Endothelial cell of umbilical vein (primary cell): ENCODE measurements at regions not wholly inside any gene's neighbourhood (a gene's known extent, or its start where the extent isn't known, plus 50 kb on each side); places are given as distances from the start of the nearest gene placed in this dataset.

ENCODE experiments used
- BruUV-seq: library from RNA; stranded (reverse); fragments of 400-500 nt; replicated peaks from 2 replicates; lab custom pipeline; 2021; lab: Mats Ljungman, UMichigan
- CTCF ChIA-PET: fragments of 300-600, 350-600 bp; sonication (Branson Sonifier 250); formaldehyde crosslinking; loops from one replicate; lab custom pipeline; 2021; ENCODE audit warnings: antibody characterized with exemption, inconsistent platforms; lab: Charles Lee
- POLR2A ChIA-PET: fragments of 300-600, 350-600 bp; sonication (Branson Sonifier 250); formaldehyde crosslinking; loops from one replicate; lab custom pipeline; 2021; ENCODE audit warnings: antibody characterized with exemption, inconsistent platforms; lab: Charles Lee
- DNase-seq: peaks from one replicate; pipeline ENCODE4 v3.0.0-alpha.2; 2011; ENCODE audit warnings: low read depth, low spot score
- FAIRE-seq: peaks from 2 replicates; lab custom pipeline; 2011; peaks lifted over from hg19 to GRCh38; lab: Jason Lieb, UNC
- H2AFZ ChIP-seq: 2 replicates; pipeline ENCODE4 v1.6.0; 2012; ENCODE audit warnings: low read depth, low read length, control low read depth, inconsistent platforms
- H3K27ac ChIP-seq: 2 replicates; pipeline ENCODE4 v1.5.1; 2011; ENCODE audit warnings: low read depth, mild to moderate bottlenecking, control low read depth, low read length, moderate library complexity; ENCODE audit not compliant: insufficient read depth
- H3K27me3 ChIP-seq, 2 experiments: 2 replicates each; pipeline versions ENCODE4 v1.6.0 to v1.6.1; 2011; ENCODE audit warnings: low read length in 2 of 2, mixed read lengths in 1 of 2; ENCODE audit not compliant: control insufficient read depth in 2 of 2, insufficient read depth in 2 of 2
- H3K36me3 ChIP-seq, 2 experiments: 2 replicates in 1 of 2; 3 replicates in 1 of 2; pipeline ENCODE4 v1.5.1; 2011; ENCODE audit warnings: low read length in 2 of 2, mild to moderate bottlenecking in 1 of 2, moderate library complexity in 1 of 2; ENCODE audit not compliant: control insufficient read depth in 2 of 2, insufficient read depth in 2 of 2; ENCODE audit errors: extremely low read depth in 1 of 2
- H3K4me1 ChIP-seq: 3 replicates; pipeline ENCODE4 v1.5.1; 2011; ENCODE audit warnings: mild to moderate bottlenecking, low read length; ENCODE audit not compliant: control insufficient read depth, insufficient read depth; ENCODE audit errors: extremely low read depth
- H3K4me2 ChIP-seq: 2 replicates; pipeline ENCODE4 v1.6.1; 2011; ENCODE audit warnings: low read length, control low read depth, mixed read lengths; ENCODE audit not compliant: insufficient read depth
- H3K4me3 ChIP-seq, 3 experiments: fragments of 200-600 bp in 1 of 3; sonication (generic), shearing (Covaris generic) in 1 of 3; replicated peaks in 1 of 3; 2 replicates each; pipeline ENCODE4 v1.5.1; 2011 to 2016; ENCODE audit warnings: control low read depth in 3 of 3, low read length in 3 of 3, mild to moderate bottlenecking in 2 of 3, inconsistent platforms in 1 of 3, low read depth in 1 of 3, moderate library complexity in 1 of 3; ENCODE audit not compliant: insufficient read depth in 1 of 3
- H3K79me2 ChIP-seq: 2 replicates; pipeline ENCODE4 v1.6.0; 2012; ENCODE audit warnings: low read length, inconsistent platforms; ENCODE audit not compliant: control insufficient read depth, insufficient read depth
- H3K9ac ChIP-seq: replicated peaks from 2 replicates; pipeline ENCODE3; 2011; ENCODE audit warnings: low read length, control low read depth; ENCODE audit not compliant: insufficient read depth; ENCODE audit errors: extremely low read depth
- H3K9me1 ChIP-seq: replicated peaks from 3 replicates; pipeline ENCODE4 v1.6.0; 2011; ENCODE audit warnings: mild to moderate bottlenecking, low read length; ENCODE audit not compliant: control insufficient read depth, insufficient read depth; ENCODE audit errors: extremely low read depth
- H3K9me3 ChIP-seq: replicated peaks from 2 replicates; pipeline ENCODE4 v1.5.1; 2012; ENCODE audit warnings: low read length, inconsistent platforms; ENCODE audit not compliant: control insufficient read depth, insufficient read depth
- H4K20me1 ChIP-seq: replicated peaks from 2 replicates; pipeline ENCODE3; 2011; ENCODE audit warnings: mild to moderate bottlenecking, low read length; ENCODE audit not compliant: control insufficient read depth, insufficient read depth; ENCODE audit errors: extremely low read depth
- CTCF ChIP-seq, 2 donors: IDR thresholded peaks; 1 replicate in 1 of 2; 2 replicates in 1 of 2; pipeline ENCODE4 v1.5.1; 2011; ENCODE audit warnings: low read length in 2 of 2, mild to moderate bottlenecking in 2 of 2, moderate library complexity in 2 of 2, control low read depth in 1 of 2, inconsistent platforms in 1 of 2, low read depth in 1 of 2; ENCODE audit not compliant: insufficient read depth in 1 of 2; ENCODE audit errors: extremely low read depth in 1 of 2
- EZH2 ChIP-seq: IDR thresholded peaks from 2 replicates; pipeline ENCODE4 v1.6.1; 2012; ENCODE audit warnings: borderline replicate concordance, low read depth, mild to moderate bottlenecking, moderate library complexity, low read length, inconsistent platforms; ENCODE audit not compliant: severe bottlenecking
- FOS ChIP-seq: IDR thresholded peaks from 2 replicates; pipeline ENCODE4 v1.6.1; 2011; ENCODE audit warnings: mild to moderate bottlenecking, low read length, moderate library complexity, borderline replicate concordance; ENCODE audit not compliant: insufficient read depth
- GATA2 ChIP-seq: IDR thresholded peaks from 2 replicates; pipeline ENCODE4 v1.7.0; 2011; ENCODE audit warnings: low read depth, mild to moderate bottlenecking, moderate library complexity, mixed read lengths, low read length; ENCODE audit not compliant: insufficient read length, insufficient read depth
- MAX ChIP-seq: IDR thresholded peaks from 2 replicates; pipeline ENCODE4 v1.6.1; 2011; ENCODE audit not compliant: insufficient read depth, insufficient read length
- MYC ChIP-seq: IDR thresholded peaks from one replicate; pipeline ENCODE4 v1.6.1; 2011; ENCODE audit warnings: mild to moderate bottlenecking, low read depth, low read length
- POLR2A ChIP-seq: IDR thresholded peaks from 2 replicates; pipeline ENCODE4 v1.6.1; 2012; ENCODE audit warnings: low read depth, mild to moderate bottlenecking, control low read depth, low read length
- POLR2AphosphoS5 ChIP-seq: IDR thresholded peaks from 2 replicates; pipeline ENCODE4 v1.6.1; 2012; ENCODE audit warnings: low read depth, mild to moderate bottlenecking, control low read depth, low read length, moderate library complexity; ENCODE audit not compliant: insufficient read depth
- dilution Hi-C: fragments of 300-500 bp; cut with MboI; formaldehyde crosslinking; loops from one replicate; pipeline ENCODE4 v1.15.0; 2019; ENCODE audit warnings: low sequenced_read_pairs; ENCODE audit not compliant: extremely low pct_ligation_motif_present
- intact Hi-C: fragments of 100-400 bp; cut with micrococcal nuclease; formaldehyde crosslinking; loops from one replicate; pipeline ENCODE4 v1.10.0; 2022

GRCh38 chr13:50586414-50587083 lies 256.9 kb downstream of the DLEU7 start:
- no TSS peak for BruUV-seq
- dilution Hi-C loops = no loop called here
- H3K4me3 ChIP-seq = no peak overlapping the region
- H3K9ac ChIP-seq = no peak overlapping the region
- H3K79me2 ChIP-seq = no peaks in the 10 kb centered on the region
- intact Hi-C loops = no loop called here
- no peak overlapping the region for H3K27ac ChIP-seq
- no peak overlapping the region for H3K4me2 ChIP-seq
- no peaks in the 10 kb centered on the region for H3K9me3 ChIP-seq
- H3K27me3 ChIP-seq = peaks cover 8 to 9% of the 10 kb centered on the region in 2 experiments
- DNase-seq = no peak
- H3K9me1 ChIP-seq = no peaks in the 10 kb centered on the region
- H2AFZ ChIP-seq = no peak overlapping the region
- ChIA-PET POLR2A (no interaction called here), CTCF (interaction anchor here (0.6 to 1.7 kb wide), 2 partner anchors 9 to 10 kb away, joined by 3 read pairs; no protein-coding TSS in a partner anchor)
- no peak for TF ChIP-seq POLR2AphosphoS5
- no peak for TF ChIP-seq CTCF (IDR thresholded peaks at IDR 0.05; ENCODE audit: extremely low read depth in 1 of 2, insufficient read depth in 1 of 2, low read depth in 1 of 2, low read length in 2 of 2)
- TF ChIP-seq MAX = no peak
- TF ChIP-seq MYC = no peak
- TF ChIP-seq POLR2A = no peak
- no peaks in the 10 kb centered on the region for H3K4me1 ChIP-seq
- H4K20me1 ChIP-seq = no peaks in the 10 kb centered on the region
- no peaks in the 10 kb centered on the region for H3K36me3 ChIP-seq
- no peak for FAIRE-seq

- Histone ChIP-seq H3K79me2 (no peaks in the 10 kb centered on the region), H3K4me2 (no peak overlapping the region), H3K4me1 (no peaks in the 10 kb centered on the region), H3K9me3 (no peaks in the 10 kb centered on the region), H3K4me3 (no peak overlapping the region), H3K9ac (no peak overlapping the region), H3K27ac (no peak overlapping the region), H4K20me1 (no peaks in the 10 kb centered on the region), H3K27me3 (peaks cover 5 to 8% of the 10 kb centered on the region in 2 experiments), H3K9me1 (no peaks in the 10 kb centered on the region), H2AFZ (no peak overlapping the region), H3K36me3 (no peaks in the 10 kb centered on the region)
- BruUV-seq = no TSS peak
- TF ChIP-seq GATA2 = no peak
- no peak for TF ChIP-seq FOS
- no peak for TF ChIP-seq POLR2A
- no peak for TF ChIP-seq MAX
- TF ChIP-seq EZH2 = no peak
- no peak for TF ChIP-seq MYC
- intact Hi-C loops (no loop called here), dilution Hi-C loops (no loop called here)
- ChIA-PET POLR2A (no interaction called here), CTCF (interaction anchor here (1.4 kb wide), 1 partner anchor 10 kb away, joined by 4 read pairs; no protein-coding TSS in a partner anchor)
- DNase-seq (no peak), FAIRE-seq (no peak)
These were observed 256.4 kb downstream of the DLEU7 start for GRCh38 chr13:50587115-50587514.
